Lower leg skin (tissue), 3 donors: ENCODE measurements at regions not wholly inside any gene's neighbourhood (a gene's known extent, or its start where the extent isn't known, plus 50 kb on each side); places are given as distances from the start of the nearest gene placed in this dataset.

Experiments
- POLR2A ChIP-seq, 2 donors: fragments of 450-650 bp; IDR thresholded peaks; one replicate each; pipeline ENCODE4 v1.6.1; 2016 to 2017; ENCODE audit warnings: antibody characterized with exemption in 2 of 2, mild to moderate bottlenecking in 1 of 2, moderate library complexity in 1 of 2
- TF ChIP-seq, protein P1 (sequence below), 3 donors: fragments of 450-650 bp; IDR thresholded peaks; one replicate each; pipeline ENCODE4 v1.5.1; 2016; ENCODE audit warnings: antibody characterized with exemption in 3 of 3, mild to moderate bottlenecking in 3 of 3, moderate library complexity in 2 of 3

DNA sequence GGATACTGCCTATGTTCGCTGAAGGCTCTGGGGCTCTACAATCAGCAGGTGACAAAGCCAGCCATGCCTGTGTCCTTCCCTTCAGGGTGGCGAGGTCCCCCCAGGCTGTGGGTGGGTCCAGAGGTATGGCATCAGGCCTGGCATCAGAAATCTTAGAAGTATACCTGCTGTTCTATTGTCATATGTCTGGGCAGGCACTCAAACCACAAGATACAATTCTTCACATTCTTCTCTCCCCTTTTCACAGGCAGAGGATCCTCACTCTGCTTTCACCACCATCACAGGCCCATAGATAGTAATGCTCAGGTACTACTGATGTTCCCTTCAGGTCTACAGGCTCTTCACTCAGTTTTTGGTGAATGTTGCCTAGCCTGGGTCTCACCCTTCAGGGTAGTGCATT lies 1180.0 kb upstream of the CITED2 start:
- TF ChIP-seq, protein P1, sequence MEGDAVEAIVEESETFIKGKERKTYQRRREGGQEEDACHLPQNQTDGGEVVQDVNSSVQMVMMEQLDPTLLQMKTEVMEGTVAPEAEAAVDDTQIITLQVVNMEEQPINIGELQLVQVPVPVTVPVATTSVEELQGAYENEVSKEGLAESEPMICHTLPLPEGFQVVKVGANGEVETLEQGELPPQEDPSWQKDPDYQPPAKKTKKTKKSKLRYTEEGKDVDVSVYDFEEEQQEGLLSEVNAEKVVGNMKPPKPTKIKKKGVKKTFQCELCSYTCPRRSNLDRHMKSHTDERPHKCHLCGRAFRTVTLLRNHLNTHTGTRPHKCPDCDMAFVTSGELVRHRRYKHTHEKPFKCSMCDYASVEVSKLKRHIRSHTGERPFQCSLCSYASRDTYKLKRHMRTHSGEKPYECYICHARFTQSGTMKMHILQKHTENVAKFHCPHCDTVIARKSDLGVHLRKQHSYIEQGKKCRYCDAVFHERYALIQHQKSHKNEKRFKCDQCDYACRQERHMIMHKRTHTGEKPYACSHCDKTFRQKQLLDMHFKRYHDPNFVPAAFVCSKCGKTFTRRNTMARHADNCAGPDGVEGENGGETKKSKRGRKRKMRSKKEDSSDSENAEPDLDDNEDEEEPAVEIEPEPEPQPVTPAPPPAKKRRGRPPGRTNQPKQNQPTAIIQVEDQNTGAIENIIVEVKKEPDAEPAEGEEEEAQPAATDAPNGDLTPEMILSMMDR (IDR thresholded peaks at IDR 0.05): no peak
- TF ChIP-seq POLR2A (IDR thresholded peaks at IDR 0.05): no peak
